ENCODE measurements at regions not wholly inside any gene's neighbourhood (a gene's known extent, or its start where the extent isn't known, plus 50 kb on each side); places are given as distances from the start of the nearest gene placed in this dataset.

GRCh38 chr5:96197347-96197746 is 235.7 kb upstream of the ELL2 start:
- DNase-seq (ENCODE audit: low read depth, low spot score): no peak
- no peaks in the 10 kb centered on the region for H3K36me3 Mint-ChIP-seq (ENCODE audit: low read depth)
- H3K27ac Mint-ChIP-seq (ENCODE audit: unreplicated experiment): no peak overlapping the region
- no peaks in the 10 kb centered on the region for H3K27me3 Mint-ChIP-seq (ENCODE audit: low read depth)
- no peaks in the 10 kb centered on the region for H3K4me1 Mint-ChIP-seq
- H3K4me3 Mint-ChIP-seq: no peak overlapping the region
- H3K9me3 Mint-ChIP-seq: no peaks in the 10 kb centered on the region
- no peak for TF ChIP-seq CTCF (conservative IDR thresholded peaks at IDR 0.05)

DNA sequence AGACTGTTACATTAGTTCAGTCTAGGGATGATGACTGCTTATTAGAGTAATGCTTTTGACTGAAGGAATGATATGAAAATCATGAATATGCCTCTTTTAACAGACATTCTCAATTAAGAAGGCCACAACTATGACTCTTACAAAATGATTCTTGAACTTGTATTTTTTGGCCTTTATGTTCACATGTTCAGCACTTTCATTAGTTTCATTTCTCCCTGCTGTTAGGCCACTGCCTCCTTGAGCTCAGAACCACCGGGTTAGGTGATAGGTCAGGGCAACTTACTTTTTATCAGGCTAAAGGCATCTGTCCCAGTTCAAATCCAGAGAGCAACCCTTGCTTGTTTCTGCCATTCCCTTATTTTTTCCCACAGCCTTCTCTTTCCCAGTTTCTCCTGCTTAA is 235.2 kb upstream of the ELL2 start:
- no peaks in the 10 kb centered on the region for H3K27me3 Mint-ChIP-seq (ENCODE audit: low read depth)
- no peak for TF ChIP-seq CTCF (conservative IDR thresholded peaks at IDR 0.05)
- H3K36me3 Mint-ChIP-seq (ENCODE audit: low read depth): no peaks in the 10 kb centered on the region
- H3K4me3 Mint-ChIP-seq: no peak overlapping the region
- DNase-seq (ENCODE audit: low read depth, low spot score): no peak
- no peaks in the 10 kb centered on the region for H3K9me3 Mint-ChIP-seq
- H3K27ac Mint-ChIP-seq (ENCODE audit: unreplicated experiment): no peak overlapping the region
- H3K4me1 Mint-ChIP-seq: no peaks in the 10 kb centered on the region

DNA sequence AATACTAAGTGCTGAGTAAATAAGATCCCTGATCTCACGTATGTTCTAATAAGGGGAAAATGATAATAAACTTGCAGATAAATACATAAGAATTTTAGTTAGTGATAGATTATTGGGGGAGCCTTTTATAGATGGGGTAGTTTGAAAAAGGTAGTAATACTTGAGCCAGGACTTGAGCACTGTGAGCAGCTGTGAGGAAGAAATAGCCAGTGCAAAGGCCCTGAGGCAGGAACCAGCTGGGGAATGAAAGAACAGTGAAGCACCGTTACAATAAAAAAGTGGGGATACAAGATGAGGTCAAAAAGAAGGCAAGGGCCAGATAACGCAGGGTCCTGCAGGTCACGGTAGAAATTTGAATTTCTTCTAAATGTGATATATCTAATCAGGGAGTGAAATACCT is 234.8 kb upstream of the ELL2 start:
- Mint-ChIP-seq H3K36me3 (ENCODE audit: low read depth) (no peaks in the 10 kb centered on the region), H3K4me1 (no peaks in the 10 kb centered on the region), H3K9me3 (no peaks in the 10 kb centered on the region), H3K4me3 (no peak overlapping the region), H3K27ac (ENCODE audit: unreplicated experiment) (no peak overlapping the region), H3K27me3 (ENCODE audit: low read depth) (no peaks in the 10 kb centered on the region)
- no peak for TF ChIP-seq CTCF (conservative IDR thresholded peaks at IDR 0.05)
- DNase-seq (ENCODE audit: low read depth, low spot score): no peak

DNA sequence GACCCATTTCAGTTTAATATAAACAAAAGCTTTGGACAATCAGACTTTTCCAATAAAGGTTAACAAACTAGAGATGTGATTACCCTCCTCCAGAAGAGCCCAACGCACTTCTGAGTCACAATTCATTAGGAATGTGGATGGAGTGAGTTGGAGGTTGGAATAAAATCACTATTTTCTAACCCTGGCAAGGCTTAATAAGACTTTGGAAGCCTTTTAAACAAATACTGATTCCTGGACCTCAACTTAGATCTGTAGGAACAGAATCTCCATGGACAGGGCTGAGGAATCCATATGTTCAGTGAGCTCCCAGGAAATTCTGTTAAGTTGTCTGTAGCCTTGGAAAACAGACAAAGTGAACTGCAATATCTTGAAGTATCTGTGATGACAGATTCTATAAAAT is 233.5 kb upstream of the ELL2 start:
- DNase-seq (ENCODE audit: low read depth, low spot score): no peak
- no peak overlapping the region for H3K4me3 Mint-ChIP-seq
- TF ChIP-seq CTCF (conservative IDR thresholded peaks at IDR 0.05): no peak
- no peaks in the 10 kb centered on the region for H3K27me3 Mint-ChIP-seq (ENCODE audit: low read depth)
- no peaks in the 10 kb centered on the region for H3K4me1 Mint-ChIP-seq
- H3K9me3 Mint-ChIP-seq: no peaks in the 10 kb centered on the region
- no peaks in the 10 kb centered on the region for H3K36me3 Mint-ChIP-seq (ENCODE audit: low read depth)
- H3K27ac Mint-ChIP-seq (ENCODE audit: unreplicated experiment): no peak overlapping the region

DNA sequence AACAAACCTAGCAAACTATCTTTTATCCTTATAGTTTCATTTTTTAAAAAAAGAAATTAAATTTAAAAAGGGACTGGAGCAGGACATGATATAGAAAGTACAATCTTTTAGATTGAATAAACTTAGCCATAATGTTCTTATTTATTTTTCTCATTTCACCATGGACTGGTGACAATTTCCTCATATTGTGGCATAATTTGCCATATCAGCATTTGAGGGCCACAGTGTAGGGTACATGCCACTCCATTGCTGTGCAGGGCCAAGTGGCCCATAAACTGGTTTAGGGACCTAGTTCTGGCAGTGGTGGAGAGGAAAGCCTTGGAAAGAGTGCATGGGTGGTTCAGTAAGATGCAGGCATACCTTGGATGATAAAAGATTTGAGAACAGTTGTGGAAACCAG is 232.9 kb upstream of the ELL2 start:
- no peaks in the 10 kb centered on the region for H3K36me3 Mint-ChIP-seq (ENCODE audit: low read depth)
- TF ChIP-seq CTCF (conservative IDR thresholded peaks at IDR 0.05): no peak
- no peak overlapping the region for H3K27ac Mint-ChIP-seq (ENCODE audit: unreplicated experiment)
- H3K9me3 Mint-ChIP-seq: no peaks in the 10 kb centered on the region
- H3K4me3 Mint-ChIP-seq: no peak overlapping the region
- no peaks in the 10 kb centered on the region for H3K27me3 Mint-ChIP-seq (ENCODE audit: low read depth)
- no peaks in the 10 kb centered on the region for H3K4me1 Mint-ChIP-seq
- no peak for DNase-seq (ENCODE audit: low read depth, low spot score)

DNA sequence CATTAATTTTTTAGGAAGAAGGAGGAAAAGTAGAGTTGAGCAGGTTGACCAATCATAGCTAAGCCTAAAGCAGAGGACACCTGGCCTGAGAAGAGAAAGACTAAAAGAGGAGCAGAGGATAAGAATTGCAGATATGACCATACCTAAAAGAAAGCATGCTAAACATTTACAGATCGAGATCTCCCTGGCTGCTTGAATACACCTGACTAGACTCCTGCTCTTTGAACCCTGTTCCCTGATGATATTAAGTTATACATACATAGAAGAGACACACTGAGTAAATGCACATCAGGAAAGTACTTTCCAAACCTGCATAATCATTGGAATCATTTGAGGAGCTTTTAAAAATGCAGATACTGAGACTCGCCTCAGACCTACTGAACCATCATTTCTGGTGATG is 232.3 kb upstream of the ELL2 start:
- no peak for TF ChIP-seq CTCF (conservative IDR thresholded peaks at IDR 0.05)
- Mint-ChIP-seq H3K27ac (ENCODE audit: unreplicated experiment) (no peak overlapping the region), H3K4me1 (no peaks in the 10 kb centered on the region), H3K27me3 (ENCODE audit: low read depth) (no peaks in the 10 kb centered on the region), H3K36me3 (ENCODE audit: low read depth) (no peaks in the 10 kb centered on the region), H3K9me3 (no peaks in the 10 kb centered on the region), H3K4me3 (no peak overlapping the region)
- no peak for DNase-seq (ENCODE audit: low read depth, low spot score)

Data from neural crest cell (in vitro differentiated cells).